ENCODE measurements at regions not wholly inside any gene's neighbourhood (a gene's known extent, or its start where the extent isn't known, plus 50 kb on each side); places are given as distances from the start of the nearest gene placed in this dataset.
"Not testable (repeated sequence)": the region's sequence is repeated elsewhere in the genome, so short reads cannot be mapped to it uniquely, and the experiment has no call there.

GRCh38 chr16:58863042-58863441, 128.9 kb upstream of the GOT2 start:
- Histone ChIP-seq H3K4me1 (ENCODE audit: control insufficient read depth in 3 of 3, insufficient read depth in 2 of 3, low read depth in 1 of 3, low read length in 2 of 3) (no peaks in the 10 kb centered on the region), H3K36me3 (ENCODE audit: control insufficient read depth in 3 of 3, insufficient read depth in 2 of 3, low read depth in 1 of 3, low read length in 3 of 3) (no peaks in the 10 kb centered on the region), H3K4me3 (ENCODE audit: low read depth in 1 of 3, low read length in 3 of 3) (no peak overlapping the region), H3K9me3 (ENCODE audit: control insufficient read depth in 2 of 2, insufficient read depth in 1 of 2, low read depth in 1 of 2, low read length in 1 of 2) (no peaks in the 10 kb centered on the region), H3K27ac (ENCODE audit: low read depth in 1 of 3, low read length in 2 of 3) (no peak overlapping the region), H3K27me3 (ENCODE audit: control insufficient read depth in 3 of 3, insufficient read depth in 3 of 3, low read length in 3 of 3) (no peaks in the 10 kb centered on the region)
- FAIRE-seq (no peak), DNase-seq (no peak)
- 66 to 83% (median 74%) methylated on average over 2 of the region's 2 CpGs for WGBS, 3 donors

GRCh38 chr16:58862334-58863021, 128.4 kb upstream of the GOT2 start:
- H3K27me3 ChIP-seq (ENCODE audit: control insufficient read depth in 3 of 3, insufficient read depth in 3 of 3, low read length in 3 of 3): no peaks in the 10 kb centered on the region
- no peaks in the 10 kb centered on the region for H3K9me3 ChIP-seq (ENCODE audit: control insufficient read depth in 2 of 2, insufficient read depth in 1 of 2, low read depth in 1 of 2, low read length in 1 of 2)
- H3K27ac ChIP-seq (ENCODE audit: low read depth in 1 of 3, low read length in 2 of 3): no peak overlapping the region
- no peaks in the 10 kb centered on the region for H3K36me3 ChIP-seq (ENCODE audit: control insufficient read depth in 3 of 3, insufficient read depth in 2 of 3, low read depth in 1 of 3, low read length in 3 of 3)
- FAIRE-seq (no peak), DNase-seq (no peak)
- no peaks in the 10 kb centered on the region for H3K4me1 ChIP-seq (ENCODE audit: control insufficient read depth in 3 of 3, insufficient read depth in 2 of 3, low read depth in 1 of 3, low read length in 2 of 3)
- 55 to 69% (median 60%) methylated on average over 9 of the region's 9 CpGs for WGBS, 3 donors
- H3K4me3 ChIP-seq (ENCODE audit: low read depth in 1 of 3, low read length in 3 of 3): no peak overlapping the region

GRCh38 chr16:58859958-58860669, 126.0 kb upstream of the GOT2 start:
- peaks cover 0 to 3% (median 0%) of the 10 kb centered on the region in 3 donors for H3K27me3 ChIP-seq (ENCODE audit: control insufficient read depth in 3 of 3, insufficient read depth in 3 of 3, low read length in 3 of 3)
- DNase-seq (no peak), FAIRE-seq (no peak)
- H3K4me1 ChIP-seq (ENCODE audit: control insufficient read depth in 3 of 3, insufficient read depth in 2 of 3, low read depth in 1 of 3, low read length in 2 of 3): no peaks in the 10 kb centered on the region
- no peaks in the 10 kb centered on the region for H3K9me3 ChIP-seq (ENCODE audit: control insufficient read depth in 2 of 2, insufficient read depth in 1 of 2, low read depth in 1 of 2, low read length in 1 of 2)
- H3K4me3 ChIP-seq (ENCODE audit: low read depth in 1 of 3, low read length in 3 of 3): no peak overlapping the region
- no peak overlapping the region for H3K27ac ChIP-seq (ENCODE audit: low read depth in 1 of 3, low read length in 2 of 3)
- H3K36me3 ChIP-seq (ENCODE audit: control insufficient read depth in 3 of 3, insufficient read depth in 2 of 3, low read depth in 1 of 3, low read length in 3 of 3): no peaks in the 10 kb centered on the region
- 46 to 67% (median 56%) methylated on average over 6 of the region's 6 CpGs for WGBS, 3 donors

- H3K9me3 ChIP-seq (ENCODE audit: control insufficient read depth in 2 of 2, insufficient read depth in 1 of 2, low read depth in 1 of 2, low read length in 1 of 2); FAIRE-seq; DNase-seq; H3K36me3 ChIP-seq (ENCODE audit: control insufficient read depth in 3 of 3, insufficient read depth in 2 of 3, low read depth in 1 of 3, low read length in 3 of 3); H3K27me3 ChIP-seq (ENCODE audit: control insufficient read depth in 3 of 3, insufficient read depth in 3 of 3, low read length in 3 of 3); H3K4me1 ChIP-seq (ENCODE audit: control insufficient read depth in 3 of 3, insufficient read depth in 2 of 3, low read depth in 1 of 3, low read length in 2 of 3); H3K4me3 ChIP-seq (ENCODE audit: low read depth in 1 of 3, low read length in 3 of 3); H3K27ac ChIP-seq (ENCODE audit: low read depth in 1 of 3, low read length in 2 of 3): not testable (repeated sequence)
Observed at GRCh38 chr16:58858577-58858976, 124.5 kb upstream of the GOT2 start.

GRCh38 chr16:58855291-58855863, 121.3 kb upstream of the GOT2 start:
- H3K4me3 ChIP-seq (ENCODE audit: low read depth in 1 of 3, low read length in 3 of 3): no peak overlapping the region
- H3K36me3 ChIP-seq (ENCODE audit: control insufficient read depth in 3 of 3, insufficient read depth in 2 of 3, low read depth in 1 of 3, low read length in 3 of 3): no peaks in the 10 kb centered on the region
- no peak for DNase-seq
- WGBS, 3 donors: 73 to 76% (median 76%) methylated on average over 5 of the region's 5 CpGs
- FAIRE-seq: no peak
- H3K27ac ChIP-seq (ENCODE audit: low read depth in 1 of 3, low read length in 2 of 3): no peak overlapping the region
- no peaks in the 10 kb centered on the region for H3K9me3 ChIP-seq (ENCODE audit: control insufficient read depth in 2 of 2, insufficient read depth in 1 of 2, low read depth in 1 of 2, low read length in 1 of 2)
- H3K27me3 ChIP-seq (ENCODE audit: control insufficient read depth in 3 of 3, insufficient read depth in 3 of 3, low read length in 3 of 3): peaks cover 0 to 3% (median 0%) of the 10 kb centered on the region in 3 donors
- no peaks in the 10 kb centered on the region for H3K4me1 ChIP-seq (ENCODE audit: control insufficient read depth in 3 of 3, insufficient read depth in 2 of 3, low read depth in 1 of 3, low read length in 2 of 3)

GRCh38 chr16:58853854-58854791, 120.0 kb upstream of the GOT2 start:
- no peak for DNase-seq
- Histone ChIP-seq H3K4me1 (ENCODE audit: control insufficient read depth in 3 of 3, insufficient read depth in 2 of 3, low read depth in 1 of 3, low read length in 2 of 3) (no peaks in the 10 kb centered on the region), H3K27me3 (ENCODE audit: control insufficient read depth in 3 of 3, insufficient read depth in 3 of 3, low read length in 3 of 3) (peaks cover 0 to 3% (median 0%) of the 10 kb centered on the region in 3 donors), H3K9me3 (ENCODE audit: control insufficient read depth in 2 of 2, insufficient read depth in 1 of 2, low read depth in 1 of 2, low read length in 1 of 2) (no peaks in the 10 kb centered on the region), H3K4me3 (ENCODE audit: low read depth in 1 of 3, low read length in 3 of 3) (no peak overlapping the region), H3K27ac (ENCODE audit: low read depth in 1 of 3, low read length in 2 of 3) (no peak overlapping the region), H3K36me3 (ENCODE audit: control insufficient read depth in 3 of 3, insufficient read depth in 2 of 3, low read depth in 1 of 3, low read length in 3 of 3) (no peaks in the 10 kb centered on the region)
- FAIRE-seq: no peak
- WGBS, 3 donors: 64 to 67% (median 66%) methylated on average over 6 of the region's 6 CpGs

GRCh38 chr16:58850678-58851020, 116.5 kb upstream of the GOT2 start:
- Histone ChIP-seq H3K27ac (ENCODE audit: low read depth in 1 of 3, low read length in 2 of 3) (no peak overlapping the region), H3K27me3 (ENCODE audit: control insufficient read depth in 3 of 3, insufficient read depth in 3 of 3, low read length in 3 of 3) (peaks cover 0 to under 1% (median 0%) of the 10 kb centered on the region in 3 donors), H3K9me3 (ENCODE audit: control insufficient read depth in 2 of 2, insufficient read depth in 1 of 2, low read depth in 1 of 2, low read length in 1 of 2) (no peaks in the 10 kb centered on the region), H3K4me1 (ENCODE audit: control insufficient read depth in 3 of 3, insufficient read depth in 2 of 3, low read depth in 1 of 3, low read length in 2 of 3) (no peaks in the 10 kb centered on the region), H3K4me3 (ENCODE audit: low read depth in 1 of 3, low read length in 3 of 3) (no peak overlapping the region), H3K36me3 (ENCODE audit: control insufficient read depth in 3 of 3, insufficient read depth in 2 of 3, low read depth in 1 of 3, low read length in 3 of 3) (no peaks in the 10 kb centered on the region)
- FAIRE-seq: no peak
- no peak for DNase-seq
- 61 to 67% (median 64%) methylated on average over 3 of the region's 3 CpGs for WGBS, 3 donors

- Histone ChIP-seq H3K27me3 (ENCODE audit: control insufficient read depth in 3 of 3, insufficient read depth in 3 of 3, low read length in 3 of 3) (no peaks in the 10 kb centered on the region), H3K9me3 (ENCODE audit: control insufficient read depth in 2 of 2, insufficient read depth in 1 of 2, low read depth in 1 of 2, low read length in 1 of 2) (no peaks in the 10 kb centered on the region), H3K36me3 (ENCODE audit: control insufficient read depth in 3 of 3, insufficient read depth in 2 of 3, low read depth in 1 of 3, low read length in 3 of 3) (no peaks in the 10 kb centered on the region), H3K4me3 (ENCODE audit: low read depth in 1 of 3, low read length in 3 of 3) (no peak overlapping the region), H3K4me1 (ENCODE audit: control insufficient read depth in 3 of 3, insufficient read depth in 2 of 3, low read depth in 1 of 3, low read length in 2 of 3) (no peaks in the 10 kb centered on the region), H3K27ac (ENCODE audit: low read depth in 1 of 3, low read length in 2 of 3) (no peak overlapping the region)
- DNase-seq (no peak), FAIRE-seq (no peak)
- 37 to 45% (median 42%) methylated on average over 4 of the region's 4 CpGs for WGBS, 3 donors
Observed at GRCh38 chr16:58850019-58850677, 116.0 kb upstream of the GOT2 start.

All from small intestine (tissue), 7 donors.